ENCODE measurements at regions not wholly inside any gene's neighbourhood (a gene's known extent, or its start where the extent isn't known, plus 50 kb on each side); places are given as distances from the start of the nearest gene placed in this dataset.

DNA sequence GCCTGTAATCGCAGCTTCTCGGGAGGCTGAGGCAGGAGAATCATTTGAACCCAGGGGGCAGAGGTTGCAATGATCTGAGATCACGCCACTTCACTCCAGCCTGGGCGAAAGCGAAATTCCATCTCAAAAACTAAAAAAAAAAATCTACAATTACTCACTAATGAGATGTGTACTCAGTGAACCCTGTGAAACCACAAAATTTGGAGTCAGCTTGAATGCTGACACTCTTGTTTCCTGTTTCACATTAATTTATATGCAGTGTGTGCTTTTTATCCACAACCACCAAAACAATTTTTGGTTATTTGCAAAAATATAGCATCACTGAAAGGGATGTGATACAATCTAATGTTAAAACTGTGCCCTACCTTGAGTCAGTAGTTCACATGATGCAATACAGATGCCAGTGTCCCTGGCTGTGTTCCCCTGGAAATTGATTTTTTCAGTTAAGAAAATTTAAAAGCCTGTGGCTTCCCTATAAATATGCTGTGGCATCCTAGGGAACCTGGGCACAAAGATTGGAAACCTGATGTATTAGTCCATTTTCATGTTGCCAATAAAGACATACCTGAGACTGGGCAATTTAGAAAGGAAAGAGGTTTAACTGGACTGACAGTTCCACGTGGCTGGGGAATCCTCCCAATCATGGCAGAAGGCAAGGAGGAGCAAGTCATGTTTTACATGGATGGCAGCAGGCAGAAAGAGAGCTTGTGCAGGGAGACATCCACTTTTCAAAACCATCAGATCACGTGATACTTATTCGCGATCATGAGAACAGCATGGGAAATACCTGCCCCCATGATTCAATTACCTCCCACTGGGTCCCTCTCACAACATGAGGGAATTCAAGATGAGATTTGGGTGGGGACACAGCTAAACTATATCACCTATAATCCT, 337.5 kb upstream of the NT5C1B start:
- in situ Hi-C loops (cut with HindIII; ENCODE audit: low sequenced_read_pairs) = no loop called here
- no peak for DNase-seq (ENCODE audit: low spot score)

DNA sequence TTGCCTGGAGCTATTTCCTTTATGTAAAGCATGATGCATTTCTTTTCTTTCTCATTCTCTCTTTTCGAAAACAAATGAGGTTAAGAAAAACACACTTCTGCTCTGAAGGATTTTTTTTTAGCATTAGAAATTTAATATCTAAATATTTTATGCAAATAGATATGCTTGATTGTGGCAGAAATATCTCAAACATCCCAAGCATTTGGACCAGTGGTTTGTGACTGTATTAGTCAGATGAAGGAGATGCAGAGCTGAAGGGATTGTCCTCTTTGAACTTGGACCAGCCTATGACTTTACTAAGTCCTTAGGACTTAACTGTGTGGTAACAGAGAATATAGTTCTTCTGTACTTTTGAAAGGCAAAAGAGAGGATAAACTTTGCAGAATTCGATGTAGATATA, 335.9 kb upstream of the NT5C1B start:
- no peak for DNase-seq (ENCODE audit: low spot score)
- in situ Hi-C loops (cut with HindIII; ENCODE audit: low sequenced_read_pairs) = no loop called here

DNA sequence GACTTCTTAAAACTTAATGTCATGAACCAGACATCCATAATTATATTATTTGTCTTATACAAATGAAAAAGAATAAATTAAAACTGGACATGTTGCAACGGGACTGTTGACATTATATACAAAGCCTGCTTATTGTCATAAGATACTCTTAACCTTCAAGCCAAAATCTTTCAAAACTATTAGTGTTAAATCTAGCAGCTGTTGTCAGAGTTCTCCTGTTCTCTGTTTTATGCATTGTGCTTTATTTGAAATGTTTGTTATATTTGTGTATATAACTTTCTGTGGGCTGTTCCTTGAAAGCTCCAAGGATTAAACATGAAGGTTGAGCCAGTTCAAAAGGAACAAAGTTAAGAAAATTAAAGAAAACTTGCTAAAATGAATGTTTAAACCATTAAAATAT, 335.5 kb upstream of the NT5C1B start:
- DNase-seq (ENCODE audit: low spot score) = no peak
- in situ Hi-C loops (cut with HindIII; ENCODE audit: low sequenced_read_pairs) = no loop called here

DNA sequence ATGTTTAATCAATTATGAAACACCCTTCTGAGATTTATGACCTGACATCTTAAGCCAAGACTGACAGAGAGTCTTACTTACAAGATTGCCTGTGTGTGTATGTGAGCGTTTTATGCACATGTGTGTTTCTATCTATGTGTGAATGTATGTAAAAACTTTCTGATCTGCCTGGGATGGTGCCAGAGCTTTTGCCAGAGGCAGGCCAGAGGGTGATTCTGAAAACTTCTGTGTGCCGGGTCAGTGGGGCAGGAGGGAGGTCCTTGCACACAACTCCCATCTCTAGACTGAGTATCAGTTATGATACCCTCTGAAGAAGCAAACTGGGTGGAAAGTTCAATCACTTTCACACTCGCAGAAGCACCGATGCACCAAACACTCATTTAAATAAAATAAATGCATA, 335.0 kb upstream of the NT5C1B start:
- in situ Hi-C loops (cut with HindIII; ENCODE audit: low sequenced_read_pairs) = no loop called here
- no peak for DNase-seq (ENCODE audit: low spot score)

DNA sequence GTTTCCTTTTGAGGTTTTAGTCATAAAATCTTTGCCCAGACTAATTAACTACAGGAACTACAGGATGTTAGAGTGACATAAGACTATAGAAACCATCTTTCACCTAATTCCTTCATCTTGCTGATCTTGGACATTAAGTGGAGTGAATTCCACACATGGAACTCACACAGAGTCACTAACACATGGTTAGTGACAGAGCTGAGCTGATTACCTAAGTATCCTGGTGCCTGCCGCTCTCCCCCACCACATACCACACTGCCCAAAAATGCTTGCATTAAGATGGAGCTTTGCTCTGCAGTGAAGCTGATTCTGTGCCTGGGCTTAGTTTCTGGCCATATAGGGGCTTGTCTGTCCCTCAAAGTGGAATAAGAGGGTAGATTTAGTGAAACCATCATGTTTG, 332.9 kb upstream of the NT5C1B start:
- DNase-seq (ENCODE audit: low spot score) = no peak
- in situ Hi-C loops (cut with HindIII; ENCODE audit: low sequenced_read_pairs) = no loop called here

DNA sequence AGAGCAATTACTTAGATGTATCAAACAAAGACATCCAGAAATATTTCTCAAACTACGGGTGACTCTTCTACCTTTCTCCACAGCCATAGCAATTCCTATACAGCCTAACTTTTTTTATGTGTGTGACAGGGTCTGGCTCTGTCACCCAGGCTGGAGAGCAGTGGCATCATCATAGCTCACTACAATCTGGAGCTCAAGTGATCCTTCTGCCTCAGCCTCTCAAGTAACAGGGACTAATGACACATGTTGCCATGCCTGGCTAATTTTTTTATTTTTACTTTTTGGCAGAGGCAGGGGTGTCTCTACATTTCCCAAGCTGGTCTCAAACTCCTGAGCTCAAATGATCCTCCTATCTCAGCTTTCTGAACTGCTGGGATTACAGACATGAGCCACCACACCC, 328.9 kb upstream of the NT5C1B start:
- in situ Hi-C loops (cut with HindIII; ENCODE audit: low sequenced_read_pairs) = no loop called here
- no peak for DNase-seq (ENCODE audit: low spot score)

DNA sequence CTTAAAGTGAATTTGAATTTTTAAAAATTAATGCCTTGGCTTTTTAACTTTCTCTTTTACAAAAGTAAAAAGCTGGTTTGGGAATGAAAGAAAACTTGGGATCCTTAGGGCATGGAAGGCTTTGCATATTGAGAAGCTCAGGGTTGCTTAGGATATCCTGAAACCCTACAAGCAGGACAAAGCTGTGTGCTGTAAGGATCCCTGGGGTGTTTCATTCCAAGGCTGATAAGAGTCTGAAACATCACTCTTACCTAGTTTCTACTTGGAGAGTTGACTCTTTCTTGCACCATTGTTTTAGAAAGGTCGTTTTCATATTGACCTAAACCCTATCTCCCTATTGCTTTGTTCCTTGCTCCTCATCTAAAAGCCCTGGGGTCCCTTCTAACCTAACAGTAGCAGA, 325.9 kb upstream of the NT5C1B start:
- DNase-seq (ENCODE audit: low spot score) = no peak
- in situ Hi-C loops (cut with HindIII; ENCODE audit: low sequenced_read_pairs) = no loop called here

DNA sequence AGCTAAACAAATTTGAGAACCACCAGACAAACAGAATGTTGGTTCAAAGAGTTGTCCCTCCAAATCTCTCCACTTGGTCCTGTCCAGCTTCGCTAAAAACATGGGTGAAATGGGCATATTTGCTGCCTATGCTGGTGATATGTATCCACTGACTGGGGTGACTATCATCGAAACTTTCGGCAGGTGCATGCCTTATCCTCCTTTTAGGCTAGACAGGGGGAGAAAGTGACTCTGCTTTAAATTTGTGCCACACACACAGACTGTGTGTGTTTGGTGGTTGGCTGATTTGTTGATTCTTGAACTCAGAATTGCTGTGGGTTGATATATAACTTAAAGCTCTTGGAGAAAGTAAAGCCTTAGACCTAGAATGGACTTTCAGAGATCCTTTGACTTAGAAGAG, 324.1 kb upstream of the NT5C1B start:
- DNase-seq (ENCODE audit: low spot score) = no peak
- in situ Hi-C loops (cut with HindIII; ENCODE audit: low sequenced_read_pairs) = no loop called here

DNA sequence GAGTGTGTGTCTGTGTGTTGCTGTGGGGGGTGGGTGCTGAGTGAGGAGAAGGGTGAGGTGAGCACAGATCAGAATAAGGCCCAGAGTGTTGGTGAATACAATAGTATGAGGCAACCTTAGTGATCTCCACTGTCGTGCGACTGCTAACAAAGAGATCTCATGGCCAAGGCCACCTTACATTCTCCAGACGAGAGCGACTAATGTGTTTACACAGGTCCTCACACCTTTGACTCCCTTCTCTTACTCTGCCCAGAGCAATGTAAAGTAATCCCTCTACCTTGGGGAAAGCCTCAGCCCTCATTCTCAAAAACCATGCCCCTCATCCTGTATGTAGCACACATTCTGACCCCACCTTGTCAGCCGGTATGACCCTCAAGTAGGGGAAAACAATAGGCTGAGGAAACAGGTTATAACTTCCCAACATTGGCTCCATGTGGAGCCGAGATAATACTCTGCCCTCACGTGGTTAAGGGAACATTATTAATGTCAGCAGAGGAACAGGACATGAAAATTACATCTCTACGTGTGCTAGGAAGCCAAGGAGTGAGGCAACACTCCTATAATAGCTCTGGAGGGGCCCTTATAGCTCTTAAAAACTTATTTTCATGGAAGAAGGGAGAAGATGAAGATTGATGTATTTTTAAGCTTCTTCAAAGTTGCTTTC, 323.0 kb upstream of the NT5C1B start:
- in situ Hi-C loops (cut with HindIII; ENCODE audit: low sequenced_read_pairs) = no loop called here
- no peak for DNase-seq (ENCODE audit: low spot score)

DNA sequence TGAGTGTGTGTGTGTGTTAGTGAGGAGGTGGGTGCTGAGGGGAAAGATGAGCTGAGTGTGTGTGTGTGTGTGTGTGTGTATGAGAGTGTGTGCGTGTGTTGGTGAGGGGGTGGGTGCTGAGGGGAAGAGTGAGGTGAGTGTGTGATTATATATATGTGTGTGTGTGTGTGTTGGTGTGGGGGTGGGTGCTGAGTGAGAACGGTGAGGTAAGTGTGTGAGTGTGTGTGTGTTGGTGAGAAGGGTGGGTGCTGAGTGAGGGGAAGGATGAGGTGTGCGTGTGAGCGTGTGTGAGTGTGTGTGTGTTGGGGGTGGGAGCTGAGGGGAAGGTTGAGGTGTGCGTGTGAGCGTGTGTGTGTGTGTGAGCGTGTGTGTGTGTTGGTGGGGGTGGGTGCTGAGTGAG, 322.0 kb upstream of the NT5C1B start:
- in situ Hi-C loops (cut with HindIII; ENCODE audit: low sequenced_read_pairs) = no loop called here
- DNase-seq (ENCODE audit: low spot score) = no peak

DNA sequence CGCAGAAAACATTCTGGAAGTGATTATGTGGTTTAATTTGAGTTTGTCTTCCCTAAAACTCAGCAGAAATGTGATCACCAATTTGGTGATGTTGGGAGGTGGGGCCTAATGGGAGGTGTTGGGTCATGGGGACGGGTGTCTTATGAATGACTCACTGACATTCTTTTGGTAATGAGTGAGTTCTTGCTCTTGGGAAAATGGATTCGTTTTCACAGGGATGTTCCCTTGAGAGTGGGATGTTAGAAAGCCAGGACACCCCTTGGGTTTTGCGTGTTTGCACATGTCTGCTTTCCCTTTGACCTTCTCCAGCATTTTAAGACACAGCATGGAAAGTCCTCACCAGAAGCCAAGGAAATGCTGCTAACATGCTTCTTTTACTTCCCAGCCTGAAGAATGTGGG, 321.5 kb upstream of the NT5C1B start:
- no peak for DNase-seq (ENCODE audit: low spot score)
- in situ Hi-C loops (cut with HindIII; ENCODE audit: low sequenced_read_pairs) = no loop called here

DNA sequence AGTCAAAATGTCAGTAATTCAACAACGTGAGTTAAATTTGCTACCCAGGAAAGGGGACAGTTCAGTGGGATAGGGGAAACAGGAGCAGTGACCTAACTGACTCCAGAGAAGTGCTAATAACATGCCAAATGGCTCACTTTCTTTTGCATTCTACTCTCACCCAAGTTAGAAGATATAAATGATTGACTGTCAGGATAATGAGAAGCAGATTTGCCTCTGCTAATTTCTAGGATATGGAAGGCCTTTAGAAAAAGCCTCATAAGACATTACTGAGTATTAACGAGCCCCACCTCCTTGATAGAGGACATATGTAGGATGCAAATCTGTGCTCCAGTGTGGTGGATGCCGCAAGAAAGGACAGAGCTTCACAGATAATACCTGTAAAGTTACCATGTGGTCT, 318.6 kb upstream of the NT5C1B start:
- in situ Hi-C loops (cut with HindIII; ENCODE audit: low sequenced_read_pairs) = no loop called here
- no peak for DNase-seq (ENCODE audit: low spot score)

DNA sequence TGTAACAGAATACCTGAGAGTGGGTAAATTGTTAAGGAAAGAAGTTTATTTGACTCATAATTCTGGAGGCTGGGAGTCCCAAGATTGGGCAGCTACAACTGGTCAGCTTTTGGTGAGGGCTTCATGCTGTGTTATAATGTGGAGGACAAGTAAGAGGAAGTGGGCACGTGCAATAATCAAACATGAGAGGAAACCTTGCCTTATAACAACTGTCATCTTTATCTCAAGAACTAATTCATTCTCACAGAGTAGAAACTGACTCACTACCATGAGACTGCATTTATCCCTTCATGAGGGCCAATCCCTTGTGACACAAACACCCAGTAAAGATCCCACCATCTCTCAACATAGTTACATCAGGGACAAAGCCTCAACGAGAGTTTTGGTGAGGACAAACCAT, 318.1 kb upstream of the NT5C1B start:
- in situ Hi-C loops (cut with HindIII; ENCODE audit: low sequenced_read_pairs) = no loop called here
- no peak for DNase-seq (ENCODE audit: low spot score)

DNA sequence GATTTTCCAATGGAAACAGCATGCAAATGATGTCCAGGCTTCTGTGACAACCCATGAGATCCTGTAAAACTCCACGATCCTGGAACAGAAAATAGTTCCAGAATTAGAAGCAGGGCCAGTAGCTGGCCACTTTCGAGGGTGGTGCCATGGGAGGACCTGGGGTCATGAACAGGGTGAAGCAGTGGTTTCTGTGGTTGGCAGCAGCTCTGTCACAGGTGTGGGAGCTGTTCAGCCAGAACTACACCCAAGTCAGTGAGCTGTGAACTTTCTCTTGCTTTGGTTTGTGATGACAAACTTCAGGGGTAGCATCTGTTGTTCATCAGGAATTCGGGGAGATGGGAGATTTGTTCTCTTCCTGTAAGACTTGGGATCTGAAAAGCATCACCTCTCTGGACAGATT, 314.4 kb upstream of the NT5C1B start:
- no peak for DNase-seq (ENCODE audit: low spot score)
- in situ Hi-C loops (cut with HindIII; ENCODE audit: low sequenced_read_pairs) = no loop called here

DNA sequence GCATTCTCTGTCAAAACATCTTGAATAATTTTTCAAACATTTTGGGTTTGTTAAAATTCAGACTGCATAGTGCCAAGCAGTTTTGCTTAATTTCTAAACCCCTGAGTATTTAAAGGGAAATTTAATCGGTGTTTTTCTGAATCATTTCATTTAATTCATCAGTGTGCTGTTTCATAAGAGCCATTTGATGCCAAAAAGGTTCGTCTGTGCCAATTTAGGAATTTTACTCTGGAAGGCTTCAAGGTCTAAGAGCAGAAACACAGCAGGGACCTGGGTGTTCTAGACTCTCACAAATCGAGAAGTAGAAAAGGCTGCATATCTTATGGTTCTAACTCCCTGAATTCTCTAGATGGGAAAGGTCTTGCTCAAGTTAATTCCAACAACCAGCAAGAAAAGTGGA, 311.9 kb upstream of the NT5C1B start:
- DNase-seq (ENCODE audit: low spot score) = no peak
- in situ Hi-C loops (cut with HindIII; ENCODE audit: low sequenced_read_pairs) = no loop called here

DNA sequence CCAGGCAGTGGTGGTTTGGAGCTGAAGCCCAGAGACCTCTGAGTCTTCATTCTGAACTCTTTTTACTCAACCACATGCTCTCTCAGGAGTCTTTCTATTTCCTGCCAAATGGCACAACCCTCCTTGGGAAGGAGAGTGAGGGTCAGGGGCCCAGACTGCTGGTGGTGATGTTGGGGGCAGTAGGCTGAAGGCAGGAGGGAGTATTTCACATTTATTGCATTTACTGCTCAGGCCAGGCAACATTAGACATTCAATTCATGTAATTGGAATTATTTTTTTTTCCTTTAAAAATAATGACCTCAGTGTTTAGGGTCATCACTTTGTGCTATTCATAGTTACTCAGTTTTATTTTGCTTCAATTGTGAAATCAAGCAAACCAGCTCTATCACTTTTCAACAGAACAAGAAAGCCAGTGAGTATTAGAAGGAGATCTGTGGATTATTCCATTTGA, 311.3 kb upstream of the NT5C1B start:
- in situ Hi-C loops (cut with HindIII; ENCODE audit: low sequenced_read_pairs) = no loop called here
- no peak for DNase-seq (ENCODE audit: low spot score)

DNA sequence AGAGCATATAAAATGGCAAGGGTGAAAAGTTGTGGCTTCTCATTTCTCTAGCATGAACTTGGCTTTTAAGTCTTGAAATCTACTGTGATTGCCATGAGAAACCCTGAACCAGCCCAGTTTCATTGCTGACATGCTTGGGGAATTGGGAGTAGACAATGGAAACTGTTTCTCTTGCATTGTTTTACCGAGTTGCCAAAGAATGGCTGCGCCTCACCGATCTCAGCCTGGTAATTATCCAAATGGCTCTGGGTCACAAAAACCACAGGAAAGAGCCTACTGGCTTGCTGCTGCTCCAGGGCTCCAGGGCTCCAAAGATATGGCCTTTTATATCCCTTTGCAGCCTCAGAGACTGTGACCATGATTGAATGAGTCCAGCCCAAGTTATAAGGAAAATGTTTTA, 310.4 kb upstream of the NT5C1B start:
- in situ Hi-C loops (cut with HindIII; ENCODE audit: low sequenced_read_pairs) = no loop called here
- DNase-seq (ENCODE audit: low spot score) = no peak

DNA sequence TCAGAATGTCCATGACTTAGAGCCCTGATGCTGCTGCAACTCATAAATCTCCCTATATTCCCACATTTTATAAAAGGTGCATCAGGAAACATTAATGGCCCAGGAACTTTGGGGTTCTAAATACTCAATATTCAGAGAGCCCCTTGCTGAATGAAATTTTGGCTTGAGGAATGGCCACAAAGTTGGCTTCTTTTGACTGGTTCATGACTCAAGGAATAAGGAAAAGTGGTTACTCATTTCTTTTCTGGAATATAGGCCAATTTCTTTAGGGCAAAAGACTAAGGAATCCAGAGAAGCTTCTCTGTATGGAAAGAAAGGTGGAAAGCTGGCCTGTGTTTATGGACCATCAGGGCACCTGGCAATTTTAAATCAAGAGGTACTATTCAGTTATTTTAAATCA, 308.9 kb upstream of the NT5C1B start:
- in situ Hi-C loops (cut with HindIII; ENCODE audit: low sequenced_read_pairs) = no loop called here
- no peak for DNase-seq (ENCODE audit: low spot score)

DNA sequence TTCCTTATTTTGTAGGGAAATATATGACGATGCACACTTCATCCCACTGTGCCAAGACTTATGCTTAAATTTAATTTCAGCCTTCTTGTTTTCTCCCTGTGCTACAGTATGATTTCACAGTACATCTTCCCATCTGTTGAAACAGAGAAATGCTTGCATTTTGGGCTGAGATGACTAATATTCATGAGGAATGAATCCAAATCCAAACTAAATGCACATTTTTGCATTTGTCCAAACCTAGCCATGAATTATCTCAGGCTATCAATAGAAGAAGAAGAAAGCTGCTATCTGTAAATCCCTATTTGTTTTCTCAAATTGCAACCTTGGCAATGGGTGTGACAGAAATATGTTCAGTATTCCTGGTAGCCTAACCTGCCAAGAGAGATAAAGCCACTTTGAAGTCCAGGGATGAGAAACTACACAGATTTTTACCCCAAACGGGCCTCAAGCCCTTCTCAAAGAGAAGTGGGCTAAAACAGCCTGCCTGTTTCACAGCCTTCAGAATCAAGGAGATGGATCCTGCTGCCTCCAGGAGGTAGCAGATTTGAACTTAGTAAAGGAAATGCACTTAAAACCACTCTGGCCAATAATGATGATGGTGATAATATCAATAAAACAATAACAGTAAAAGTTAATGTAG, 306.9 kb upstream of the NT5C1B start:
- in situ Hi-C loops (cut with HindIII; ENCODE audit: low sequenced_read_pairs) = no loop called here
- DNase-seq (ENCODE audit: low spot score) = no peak

DNA sequence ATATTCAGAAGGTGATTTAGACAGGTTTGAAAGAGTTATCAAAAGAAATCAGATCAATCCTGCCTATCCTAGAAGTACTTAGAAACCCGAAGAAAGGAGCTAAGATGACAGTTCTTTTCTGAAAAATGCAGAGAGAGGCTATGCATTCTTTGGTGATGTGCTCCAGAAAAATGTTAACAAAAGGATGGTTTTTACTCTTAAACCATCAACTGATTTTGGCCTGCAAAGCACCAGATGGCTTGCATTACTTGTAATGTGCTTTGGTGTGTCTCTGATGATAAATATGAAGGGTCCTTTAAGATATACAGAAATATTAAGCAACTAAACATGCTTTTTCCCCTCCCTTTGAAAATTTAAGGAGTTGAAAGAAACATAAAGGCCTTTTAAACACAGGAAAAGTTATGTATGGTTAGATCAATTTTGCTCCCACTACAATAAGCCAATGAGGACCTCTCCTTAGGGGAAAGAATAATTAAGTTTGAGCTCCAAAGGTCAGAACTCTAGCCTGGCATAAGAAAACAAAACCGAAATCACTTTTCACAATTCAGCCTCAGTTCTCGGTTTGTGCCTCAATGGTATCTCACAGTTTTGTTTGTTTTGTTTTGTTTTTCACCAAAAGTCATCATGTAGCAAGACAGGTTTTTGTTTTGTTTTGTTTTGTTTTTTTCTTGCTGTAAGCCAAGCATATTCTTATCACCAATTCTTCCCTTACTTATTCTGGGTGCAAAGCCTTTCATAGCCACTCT, 302.4 kb upstream of the NT5C1B start:
- no peak for DNase-seq (ENCODE audit: low spot score)
- in situ Hi-C loops (cut with HindIII; ENCODE audit: low sequenced_read_pairs) = no loop called here
